GM18511 (cell line): ENCODE measurements at regions not wholly inside any gene's neighbourhood (a gene's known extent, or its start where the extent isn't known, plus 50 kb on each side); places are given as distances from the start of the nearest gene placed in this dataset.

ENCODE experiments used
- ATAC-seq: cut with Tn5 transposase; IDR thresholded peaks from one replicate; pipeline ENCODE4 v1.9.1; 2021; ENCODE audit warnings: mild to moderate bottlenecking, moderate library complexity; ENCODE audit not compliant: unreplicated experiment

DNA sequence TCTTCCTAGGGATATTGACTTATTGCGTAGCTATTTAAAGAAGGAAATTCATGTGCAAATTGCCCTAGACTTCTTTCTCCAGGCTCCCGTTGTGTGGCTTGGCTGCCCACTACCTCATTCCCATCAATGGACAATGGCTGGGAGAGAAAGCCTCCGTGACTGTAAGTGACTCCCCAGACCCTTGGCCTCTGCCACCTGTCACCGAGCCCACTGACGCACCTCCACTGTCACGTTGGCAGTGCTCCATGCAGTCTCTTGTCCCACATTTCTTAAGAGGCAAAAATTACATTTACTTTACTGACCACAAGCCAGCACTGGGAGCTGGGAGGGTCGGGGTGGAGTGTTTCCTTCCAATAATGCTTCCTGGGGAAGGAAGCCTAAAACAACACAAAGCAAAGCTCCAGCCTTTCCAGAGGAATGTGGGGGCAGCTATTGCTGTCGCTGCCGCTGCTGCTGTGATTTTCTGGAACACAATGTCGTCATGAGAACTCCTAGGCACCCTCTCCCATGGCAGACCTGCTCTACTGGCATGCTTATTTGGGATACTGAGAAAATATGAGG lies 89.7 kb upstream of the STEAP1B start:
- no peak for ATAC-seq

DNA sequence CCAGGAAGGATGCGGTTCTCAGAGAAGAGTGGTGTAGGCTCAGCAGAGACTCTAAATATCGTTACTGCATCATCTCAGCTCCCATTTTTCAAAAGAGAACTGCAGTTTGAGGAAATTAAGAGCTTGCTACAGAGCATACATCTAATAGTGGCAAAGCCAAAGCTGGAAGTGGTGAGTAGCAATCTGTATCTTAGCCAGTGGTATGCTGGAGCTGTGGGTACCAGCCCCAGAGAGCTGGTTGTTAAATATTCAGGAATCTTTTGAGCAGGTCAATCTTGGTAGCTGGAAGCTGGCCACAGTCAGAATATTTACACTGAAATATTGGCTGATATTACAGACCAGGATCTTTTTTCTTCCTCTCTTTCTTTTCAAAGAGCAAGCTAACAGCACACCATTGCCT lies 88.4 kb upstream of the STEAP1B start:
- ATAC-seq: no peak

DNA sequence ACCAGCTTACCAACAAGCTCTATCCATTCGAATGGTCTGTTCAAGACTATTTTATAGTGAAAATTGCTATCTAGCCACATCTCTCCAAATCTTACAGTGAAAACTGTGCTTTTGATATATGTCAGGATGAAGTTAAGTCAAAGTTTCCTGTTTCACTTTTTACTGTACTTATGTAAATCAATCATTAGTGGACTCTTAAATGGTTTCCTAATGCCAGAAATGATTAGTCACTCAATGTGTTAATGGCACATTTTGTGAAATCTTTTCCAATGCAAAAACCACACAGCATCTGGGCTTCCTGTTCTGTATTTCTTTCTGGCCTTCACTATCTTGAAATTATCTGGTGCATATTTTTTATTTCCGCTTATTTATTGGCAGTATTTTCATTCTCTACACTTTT lies 87.3 kb upstream of the STEAP1B start:
- peak; percentile 54 for ATAC-seq

GRCh38 chr7:22586786-22587140 lies 86.8 kb upstream of the STEAP1B start:
- no peak for ATAC-seq

GRCh38 chr7:22586101-22586785 lies 86.3 kb upstream of the STEAP1B start:
- no peak for ATAC-seq

DNA sequence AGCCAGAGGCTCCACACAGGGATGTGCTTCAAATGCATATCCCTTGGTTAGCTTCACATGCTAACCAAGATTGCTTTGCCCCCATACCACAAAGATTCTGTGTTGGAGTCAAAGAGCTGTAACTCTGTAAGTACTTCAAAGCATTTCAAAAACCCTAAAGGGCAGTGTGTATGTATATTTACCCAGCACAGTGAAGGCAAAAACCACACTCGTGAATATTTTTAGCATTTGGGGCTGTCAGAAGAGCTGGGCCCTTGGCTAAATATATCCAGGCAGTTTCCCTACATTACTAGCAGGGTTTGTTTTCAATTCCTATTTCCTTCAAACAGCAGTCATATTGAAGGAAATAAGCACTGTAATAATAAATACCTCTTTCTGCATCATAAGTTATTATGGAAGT lies 84.2 kb upstream of the STEAP1B start:
- ATAC-seq: peak; percentile 80

DNA sequence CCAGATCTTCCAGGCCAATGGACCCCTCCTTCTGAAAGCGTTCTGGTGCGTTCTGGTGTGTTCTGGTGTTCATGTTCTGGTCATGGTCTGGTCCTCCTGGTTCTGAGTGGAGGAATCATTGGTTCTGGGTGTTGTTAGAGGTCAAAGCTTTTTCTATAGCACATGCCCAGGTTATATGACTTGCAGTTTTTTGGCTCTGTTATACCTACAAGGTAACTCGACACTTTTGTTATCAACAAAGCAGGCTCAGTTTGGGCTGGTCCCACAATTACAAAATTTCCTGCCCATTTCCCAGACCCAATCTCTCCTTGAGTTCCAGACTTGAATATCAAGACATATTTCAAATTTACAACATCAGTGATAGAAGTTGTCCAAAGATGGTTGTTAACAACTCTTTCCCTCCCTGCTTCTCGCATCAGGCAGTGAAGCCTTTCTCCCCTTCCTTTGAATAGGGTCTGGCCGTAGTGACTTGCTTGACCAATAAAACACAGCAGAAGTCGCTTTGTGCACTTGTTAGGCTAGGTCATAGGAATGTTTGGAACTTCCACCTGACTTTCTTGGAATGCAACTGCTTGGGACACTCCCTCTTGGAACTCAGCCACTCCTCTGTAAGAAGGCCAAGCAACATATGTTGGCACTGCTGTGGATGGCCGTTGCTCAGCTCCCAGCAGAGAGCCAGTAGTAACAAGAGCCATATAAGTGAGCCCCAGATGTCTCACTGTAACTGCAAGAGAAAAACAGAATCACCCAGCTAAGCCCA lies 83.1 kb upstream of the STEAP1B start:
- ATAC-seq: no peak

- ATAC-seq: no peak
These were observed 81.1 kb upstream of the STEAP1B start for GRCh38 chr7:22581099-22581498.

GRCh38 chr7:22579961-22580360 lies 80.0 kb upstream of the STEAP1B start:
- ATAC-seq: no peak

DNA sequence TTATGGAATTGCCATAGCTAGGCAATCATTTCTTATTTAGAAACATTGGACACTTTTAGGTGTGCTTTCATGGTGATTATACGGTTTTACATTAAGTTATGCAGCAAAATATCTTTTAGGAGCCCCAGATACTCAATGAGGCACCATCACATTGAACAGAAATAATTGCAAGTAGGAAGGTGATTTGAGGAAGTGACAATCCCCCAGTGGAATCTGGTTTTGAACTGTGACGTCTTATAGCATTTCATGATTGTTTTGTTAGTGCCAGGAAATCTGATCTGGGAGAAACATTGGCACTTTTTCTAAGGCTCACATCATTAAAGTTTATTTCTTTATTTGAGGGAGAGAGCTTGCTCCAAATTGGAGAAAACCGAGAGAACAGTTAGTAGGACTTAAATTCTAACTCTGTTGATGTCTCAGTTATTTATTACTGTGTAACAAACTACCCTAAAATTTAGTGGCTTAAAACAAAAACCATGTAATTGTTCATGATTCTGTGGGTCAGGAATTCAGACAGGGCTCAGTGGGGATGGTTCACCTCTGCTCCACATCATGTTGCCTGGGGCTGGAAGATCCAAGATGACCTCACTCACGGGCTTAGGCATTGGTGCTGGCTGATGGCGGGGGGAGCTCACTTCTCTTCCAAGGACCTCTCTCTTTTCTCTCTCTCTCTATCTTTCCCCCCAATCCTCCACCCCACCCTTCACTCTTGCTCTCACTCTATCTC lies 78.2 kb upstream of the STEAP1B start:
- no peak for ATAC-seq

DNA sequence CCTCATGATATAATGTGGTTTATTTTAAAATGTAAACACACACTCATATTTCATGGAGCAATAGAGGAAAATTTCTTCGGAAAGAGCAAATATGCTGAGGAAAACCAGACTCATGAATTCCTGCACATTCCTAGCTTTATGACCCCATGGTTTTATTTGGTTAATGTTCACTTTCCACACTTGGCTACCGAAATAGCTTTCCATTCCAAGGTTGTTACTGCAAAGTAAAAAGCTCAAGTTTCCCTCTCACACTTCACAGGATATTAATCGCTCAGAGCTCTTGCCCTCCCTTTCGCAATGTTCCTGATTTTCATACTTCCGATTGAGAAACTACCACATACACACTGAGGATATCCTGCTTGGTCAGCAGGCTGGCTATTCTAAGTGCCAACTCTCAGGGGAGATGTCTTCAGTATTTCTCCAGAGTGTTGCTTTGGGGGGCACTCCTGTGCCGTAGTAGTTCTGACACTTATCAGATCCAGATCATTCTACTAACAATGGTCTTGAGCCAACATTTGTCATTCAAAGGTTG lies 77.5 kb upstream of the STEAP1B start:
- ATAC-seq: no peak

GRCh38 chr7:22576612-22577469 lies 76.9 kb upstream of the STEAP1B start:
- no peak for ATAC-seq

GRCh38 chr7:22574754-22575520 lies 74.9 kb upstream of the STEAP1B start:
- ATAC-seq: no peak

DNA sequence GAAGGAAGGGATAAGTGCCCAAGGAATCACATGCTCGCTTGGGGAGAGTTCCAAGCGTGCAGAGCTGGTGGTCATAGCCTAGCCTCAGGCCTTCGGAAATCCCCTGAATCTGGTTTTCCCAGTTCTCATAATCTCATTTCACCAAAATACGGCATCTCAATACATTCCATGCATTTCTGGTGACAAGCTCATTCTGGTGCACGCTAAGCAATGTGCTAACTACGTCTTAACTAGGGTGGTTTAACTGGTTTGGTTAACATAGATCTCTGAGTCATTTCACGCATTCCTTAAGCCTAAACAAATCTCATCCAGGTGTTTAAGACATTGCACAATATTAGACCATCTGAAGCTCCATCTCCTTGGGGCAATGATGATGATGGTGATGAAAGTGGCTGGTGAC lies 72.9 kb upstream of the STEAP1B start:
- ATAC-seq: no peak

DNA sequence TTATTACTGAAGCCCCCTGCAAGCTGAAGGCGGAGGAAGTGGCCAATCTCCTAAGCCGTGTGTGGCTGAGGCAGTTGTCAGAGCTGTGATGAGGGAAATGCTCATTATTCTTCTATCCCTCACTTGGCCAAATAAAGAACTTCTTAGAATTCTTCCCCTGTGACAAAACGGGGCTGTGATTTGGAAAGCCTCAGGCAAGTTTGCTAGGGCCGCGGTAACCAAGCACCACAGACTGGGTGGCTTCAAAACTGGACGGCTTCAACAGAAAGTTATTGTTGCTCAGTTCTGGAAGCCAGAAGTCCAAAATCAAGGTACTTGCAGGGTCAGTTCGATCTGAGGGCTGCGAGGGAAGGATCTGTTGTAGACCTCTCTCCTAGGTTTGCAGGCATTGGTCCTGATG lies 72.3 kb upstream of the STEAP1B start:
- ATAC-seq: no peak

DNA sequence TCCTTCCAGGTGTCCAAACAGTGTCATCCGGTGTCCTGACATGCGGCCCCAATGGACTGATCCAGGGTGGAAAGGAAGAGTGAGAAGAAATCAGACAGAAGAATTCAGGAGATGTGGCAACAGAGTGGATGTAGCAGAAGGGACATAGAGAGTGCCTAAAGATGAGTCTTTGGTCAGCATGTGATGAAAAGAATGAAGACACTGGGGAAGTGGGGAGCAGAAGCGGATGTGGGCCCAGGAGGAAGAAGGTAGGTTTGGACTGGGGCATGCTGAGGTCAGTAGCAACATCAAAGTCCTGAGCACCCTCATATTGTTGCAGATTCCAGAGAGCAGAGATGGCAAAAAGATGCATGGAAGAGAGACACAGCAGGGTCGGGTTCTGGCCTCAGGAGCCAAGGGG lies 71.8 kb upstream of the STEAP1B start:
- no peak for ATAC-seq

DNA sequence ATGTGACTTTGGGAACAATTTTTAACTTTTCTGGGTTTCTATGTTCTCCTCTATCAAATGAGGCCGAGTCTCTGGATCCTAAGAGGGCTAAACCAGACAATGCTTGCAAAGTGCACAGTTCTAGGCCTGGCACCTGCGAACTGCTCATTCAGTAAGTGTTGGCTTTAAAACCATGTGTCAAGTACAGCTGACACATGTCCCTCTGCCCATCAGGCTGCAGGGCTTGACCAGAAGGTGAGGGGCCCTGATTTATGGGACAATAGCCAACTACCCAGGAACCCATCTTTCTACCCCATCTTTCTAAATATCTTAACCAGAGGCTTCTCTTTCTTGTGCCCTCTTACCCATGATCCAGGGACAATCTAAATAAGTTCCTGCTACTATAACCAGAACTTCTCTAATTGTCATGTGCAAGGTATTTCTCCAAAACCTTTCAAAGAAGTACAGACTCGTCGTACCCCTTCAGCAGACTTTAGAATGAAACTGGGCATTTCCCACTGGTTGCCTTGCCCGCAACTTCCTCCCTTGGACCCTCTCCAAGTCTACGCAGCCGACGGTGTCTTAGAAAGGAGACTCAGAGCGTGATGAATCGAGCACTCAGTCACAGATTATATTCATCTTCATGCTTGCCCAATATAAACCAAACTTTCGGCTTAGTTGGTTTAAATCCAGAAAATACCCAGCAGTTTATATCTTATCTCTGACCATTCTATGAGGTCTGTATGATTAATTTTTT lies 69.8 kb upstream of the STEAP1B start:
- ATAC-seq: no peak

DNA sequence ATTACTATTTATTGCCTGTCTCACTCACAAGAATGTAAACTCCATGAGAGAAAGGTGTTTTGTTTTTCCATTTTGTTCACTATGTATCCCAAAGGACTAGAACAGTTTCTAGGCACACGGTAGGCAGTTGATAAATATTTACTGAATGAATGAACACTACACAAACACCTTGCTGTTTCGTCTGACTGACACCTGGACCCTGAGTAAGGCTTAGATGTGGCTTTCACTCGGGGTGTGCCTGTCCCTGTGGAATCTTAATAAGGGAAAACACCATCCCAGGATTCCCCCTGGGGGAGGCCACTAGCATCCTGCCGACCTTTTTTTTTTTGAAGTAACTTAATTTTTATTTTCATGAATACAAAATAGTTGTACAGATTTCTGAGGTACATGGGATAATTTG lies 66.6 kb upstream of the STEAP1B start:
- no peak for ATAC-seq

DNA sequence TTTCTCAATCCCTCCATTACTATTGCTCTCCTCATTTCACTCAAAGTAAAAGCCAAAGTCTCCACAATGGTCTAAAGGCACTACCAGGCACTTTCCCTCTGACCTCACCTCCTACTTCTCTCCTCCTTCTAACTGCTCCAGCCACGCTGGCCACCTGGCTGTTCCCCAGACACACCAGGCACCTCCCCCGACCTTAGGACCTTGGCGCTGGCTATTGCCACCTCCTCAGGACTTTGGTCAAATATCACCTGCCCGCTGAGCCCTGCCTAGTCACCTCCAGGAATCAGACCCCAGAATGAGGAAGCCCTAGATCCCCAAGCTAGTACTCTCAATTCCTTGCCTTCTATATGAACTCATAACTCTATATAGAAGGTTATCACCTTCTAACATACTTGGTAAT lies 66.2 kb upstream of the STEAP1B start:
- ATAC-seq: no peak
